ENCODE measurements at regions not wholly inside any gene's neighbourhood (a gene's known extent, or its start where the extent isn't known, plus 50 kb on each side); places are given as distances from the start of the nearest gene placed in this dataset.

- Histone ChIP-seq H3K4me2 (ENCODE audit: low read length) (no peak overlapping the region), H4K20me1 (ENCODE audit: control insufficient read depth, insufficient read depth, low read depth, low read length) (no peaks in the 10 kb centered on the region), H3K4me3 (ENCODE audit: low read length) (no peak overlapping the region), H3K27ac (ENCODE audit: low read depth, low read length) (no peak overlapping the region), H3K36me3 (ENCODE audit: control insufficient read depth, low read length) (no peaks in the 10 kb centered on the region), H3K4me1 (ENCODE audit: control insufficient read depth, low read length) (no peaks in the 10 kb centered on the region), H3K79me2 (ENCODE audit: control insufficient read depth, low read length) (no peaks in the 10 kb centered on the region), H3K27me3 (ENCODE audit: control insufficient read depth, low read length) (no peaks in the 10 kb centered on the region), H3K9me2 (replicated peaks; ENCODE audit: control insufficient read depth, low read length) (no peaks in the 10 kb centered on the region), H3F3A (ENCODE audit: control insufficient read depth, insufficient read depth) (no peaks in the 10 kb centered on the region), H3K9me3 (ENCODE audit: control insufficient read depth, insufficient read depth, low read length) (no peaks in the 10 kb centered on the region)
- TF ChIP-seq CTCF (IDR thresholded peaks at IDR 0.05; ENCODE audit: low read depth, low read length, poor library complexity, severe bottlenecking): no peak
- TF ChIP-seq EZH2phosphoT487 (IDR thresholded peaks at IDR 0.05; ENCODE audit: borderline replicate concordance, low read length): no peak
Observed at GRCh38 chr13:103634066-103634465, 567.8 kb upstream of the SLC10A2 start.

DNA sequence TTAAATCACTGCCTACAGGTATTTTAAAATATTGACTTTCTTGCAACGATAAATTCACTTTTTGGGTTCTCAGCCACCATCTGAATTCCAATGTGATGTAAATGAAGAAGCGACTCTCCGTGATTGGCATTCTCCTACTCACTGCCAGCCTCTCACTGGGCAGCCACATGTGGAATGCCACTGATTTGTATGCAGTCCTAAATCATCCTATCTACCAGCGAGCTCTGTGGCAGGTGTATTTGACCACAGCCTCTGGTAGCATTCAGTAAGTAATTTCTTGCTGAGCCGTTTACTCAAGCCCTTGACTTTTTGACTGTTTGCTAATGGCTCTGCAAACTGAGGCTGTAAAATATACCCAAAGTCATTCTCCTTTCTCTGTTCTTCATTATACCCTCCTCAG lies 559.0 kb upstream of the SLC10A2 start:
- no peaks in the 10 kb centered on the region for H3K9me2 ChIP-seq (replicated peaks; ENCODE audit: control insufficient read depth, low read length)
- no peaks in the 10 kb centered on the region for H3K9me3 ChIP-seq (ENCODE audit: control insufficient read depth, insufficient read depth, low read length)
- H3K4me2 ChIP-seq (ENCODE audit: low read length): no peak overlapping the region
- TF ChIP-seq CTCF (IDR thresholded peaks at IDR 0.05; ENCODE audit: low read depth, low read length, poor library complexity, severe bottlenecking): no peak
- TF ChIP-seq EZH2phosphoT487 (IDR thresholded peaks at IDR 0.05; ENCODE audit: borderline replicate concordance, low read length): no peak
- H3F3A ChIP-seq (ENCODE audit: control insufficient read depth, insufficient read depth): no peaks in the 10 kb centered on the region
- H3K79me2 ChIP-seq (ENCODE audit: control insufficient read depth, low read length): no peaks in the 10 kb centered on the region
- H3K27me3 ChIP-seq (ENCODE audit: control insufficient read depth, low read length): no peaks in the 10 kb centered on the region
- H4K20me1 ChIP-seq (ENCODE audit: control insufficient read depth, insufficient read depth, low read depth, low read length): no peaks in the 10 kb centered on the region
- no peaks in the 10 kb centered on the region for H3K36me3 ChIP-seq (ENCODE audit: control insufficient read depth, low read length)
- H3K27ac ChIP-seq (ENCODE audit: low read depth, low read length): no peak overlapping the region
- no peak overlapping the region for H3K4me3 ChIP-seq (ENCODE audit: low read length)
- H3K4me1 ChIP-seq (ENCODE audit: control insufficient read depth, low read length): no peaks in the 10 kb centered on the region

- TF ChIP-seq CTCF (IDR thresholded peaks at IDR 0.05; ENCODE audit: low read depth, low read length, poor library complexity, severe bottlenecking) (no peak), EZH2phosphoT487 (IDR thresholded peaks at IDR 0.05; ENCODE audit: borderline replicate concordance, low read length) (no peak)
- H3K9me2 ChIP-seq (replicated peaks; ENCODE audit: control insufficient read depth, low read length): no peaks in the 10 kb centered on the region
Observed at GRCh38 chr13:103618151-103618550, 551.9 kb upstream of the SLC10A2 start.

GRCh38 chr13:103615771-103616170 lies 549.6 kb upstream of the SLC10A2 start:
- no peaks in the 10 kb centered on the region for H4K20me1 ChIP-seq (ENCODE audit: control insufficient read depth, insufficient read depth, low read depth, low read length)
- H3K27ac ChIP-seq (ENCODE audit: low read depth, low read length): no peak overlapping the region
- TF ChIP-seq CTCF (IDR thresholded peaks at IDR 0.05; ENCODE audit: low read depth, low read length, poor library complexity, severe bottlenecking) (no peak), EZH2phosphoT487 (IDR thresholded peaks at IDR 0.05; ENCODE audit: borderline replicate concordance, low read length) (no peak)
- H3K27me3 ChIP-seq (ENCODE audit: control insufficient read depth, low read length): no peaks in the 10 kb centered on the region
- no peaks in the 10 kb centered on the region for H3K79me2 ChIP-seq (ENCODE audit: control insufficient read depth, low read length)
- no peaks in the 10 kb centered on the region for H3K9me3 ChIP-seq (ENCODE audit: control insufficient read depth, insufficient read depth, low read length)
- no peak overlapping the region for H3K4me3 ChIP-seq (ENCODE audit: low read length)
- H3K4me2 ChIP-seq (ENCODE audit: low read length): no peak overlapping the region
- no peaks in the 10 kb centered on the region for H3F3A ChIP-seq (ENCODE audit: control insufficient read depth, insufficient read depth)
- H3K4me1 ChIP-seq (ENCODE audit: control insufficient read depth, low read length): peaks cover 11% of the 10 kb centered on the region
- H3K9me2 ChIP-seq (replicated peaks; ENCODE audit: control insufficient read depth, low read length): no peaks in the 10 kb centered on the region
- no peaks in the 10 kb centered on the region for H3K36me3 ChIP-seq (ENCODE audit: control insufficient read depth, low read length)

More at GRCh38 chr13:103618151-103618550, 551.9 kb upstream of the SLC10A2 start:
- Histone ChIP-seq H3F3A (ENCODE audit: control insufficient read depth, insufficient read depth) (no peaks in the 10 kb centered on the region), H3K4me3 (ENCODE audit: low read length) (no peak overlapping the region), H3K27me3 (ENCODE audit: control insufficient read depth, low read length) (no peaks in the 10 kb centered on the region), H3K9me3 (ENCODE audit: control insufficient read depth, insufficient read depth, low read length) (no peaks in the 10 kb centered on the region), H3K79me2 (ENCODE audit: control insufficient read depth, low read length) (no peaks in the 10 kb centered on the region), H4K20me1 (ENCODE audit: control insufficient read depth, insufficient read depth, low read depth, low read length) (no peaks in the 10 kb centered on the region), H3K36me3 (ENCODE audit: control insufficient read depth, low read length) (no peaks in the 10 kb centered on the region), H3K4me2 (ENCODE audit: low read length) (0 out of 2 replicates have a peak overlapping the region, but pooled peaks have one; percentile 2), H3K4me1 (ENCODE audit: control insufficient read depth, low read length) (peaks cover 11% of the 10 kb centered on the region), H3K27ac (ENCODE audit: low read depth, low read length) (no peak overlapping the region)
